ENCODE measurements at regions not wholly inside any gene's neighbourhood (a gene's known extent, or its start where the extent isn't known, plus 50 kb on each side); places are given as distances from the start of the nearest gene placed in this dataset.

- DNase-seq (ENCODE audit: low spot score), result no peak
These were observed 893.9 kb downstream of the SUCLG1 start for GRCh38 chr2:83565181-83565580.

GRCh38 chr2:83561592-83561991, 897.5 kb downstream of the SUCLG1 start:
- DNase-seq (ENCODE audit: low spot score), result no peak

- DNase-seq (ENCODE audit: low spot score), result no peak
These were observed 922.5 kb downstream of the SUCLG1 start for GRCh38 chr2:83536556-83536955.

GRCh38 chr2:83534416-83534815, 924.7 kb downstream of the SUCLG1 start:
- DNase-seq (ENCODE audit: low spot score), result no peak

- DNase-seq (ENCODE audit: low spot score), result no peak
These were observed 927.8 kb downstream of the SUCLG1 start for GRCh38 chr2:83531206-83531826.

- DNase-seq (ENCODE audit: low spot score), result no peak
These were observed 930.3 kb downstream of the SUCLG1 start for GRCh38 chr2:83528767-83529166.

GRCh38 chr2:83522891-83523493, 936.1 kb downstream of the SUCLG1 start:
- DNase-seq (ENCODE audit: low spot score), result no peak

- DNase-seq (ENCODE audit: low spot score), result no peak
These were observed 941.2 kb downstream of the SUCLG1 start for GRCh38 chr2:83517727-83518368.

GRCh38 chr2:83516503-83516902, 942.6 kb downstream of the SUCLG1 start:
- DNase-seq (ENCODE audit: low spot score), result no peak

GRCh38 chr2:83487451-83487850, 971.6 kb downstream of the SUCLG1 start:
- DNase-seq (ENCODE audit: low spot score), result no peak

- no peak for DNase-seq (ENCODE audit: low spot score)
These were observed 977.6 kb downstream of the SUCLG1 start for GRCh38 chr2:83481436-83481835.

- DNase-seq (ENCODE audit: low spot score), result no peak
These were observed 981.0 kb downstream of the SUCLG1 start for GRCh38 chr2:83478037-83478436.

GRCh38 chr2:83475371-83475770, 983.7 kb downstream of the SUCLG1 start:
- DNase-seq (ENCODE audit: low spot score), result no peak

GRCh38 chr2:83471655-83472054, 987.4 kb downstream of the SUCLG1 start:
- no peak for DNase-seq (ENCODE audit: low spot score)

- DNase-seq (ENCODE audit: low spot score), result no peak
These were observed 988.2 kb downstream of the SUCLG1 start for GRCh38 chr2:83470928-83471327.

GRCh38 chr2:83464444-83464843, 994.6 kb downstream of the SUCLG1 start:
- DNase-seq (ENCODE audit: low spot score), result no peak

GRCh38 chr2:83462881-83463280, 996.2 kb downstream of the SUCLG1 start:
- no peak for DNase-seq (ENCODE audit: low spot score)

- no peak for DNase-seq (ENCODE audit: low spot score)
These were observed 997.9 kb downstream of the SUCLG1 start for GRCh38 chr2:83461135-83461534.

GRCh38 chr2:83459456-83459855, 999.6 kb downstream of the SUCLG1 start:
- no peak for DNase-seq (ENCODE audit: low spot score)

- no peak for DNase-seq (ENCODE audit: low spot score)
These were observed 1023.1 kb downstream of the SUCLG1 start for GRCh38 chr2:83435989-83436388.

GRCh38 chr2:83420993-83421392, 1038.1 kb downstream of the SUCLG1 start:
- DNase-seq (ENCODE audit: low spot score), result no peak

GRCh38 chr2:83394134-83394904, 1064.8 kb downstream of the SUCLG1 start:
- no peak for DNase-seq (ENCODE audit: low spot score)

GRCh38 chr2:83388804-83389203, 1070.3 kb downstream of the SUCLG1 start:
- no peak for DNase-seq (ENCODE audit: low spot score)

All from CD4-positive, alpha-beta T cell treated with Interleukin-6 at 100 ng/mL for 8 hours (primary cell).